ENCODE measurements at regions not wholly inside any gene's neighbourhood (a gene's known extent, or its start where the extent isn't known, plus 50 kb on each side); places are given as distances from the start of the nearest gene placed in this dataset.

- Histone ChIP-seq H3K27ac (no peak overlapping the region), H3K9me3 (no peaks in the 10 kb centered on the region), H3K36me3 (no peaks in the 10 kb centered on the region), H3K4me1 (ENCODE audit: insufficient read depth) (no peaks in the 10 kb centered on the region), H3K27me3 (no peaks in the 10 kb centered on the region), H3K4me3 (no peak overlapping the region)
- 87 to 92% (median 91%) methylated on average over 3 of the region's 3 CpGs for WGBS, 3 donors
- TF ChIP-seq CTCF (IDR thresholded peaks at IDR 0.05) (no peak), EP300 (IDR thresholded peaks at IDR 0.05) (no peak), POLR2A (IDR thresholded peaks at IDR 0.05) (no peak)
- no peak for DNase-seq
- intact Hi-C loops (cut with DNase I): no loop called here
Observed at GRCh38 chr1:98267423-98267822, 346.6 kb upstream of the DPYD start.

DNA sequence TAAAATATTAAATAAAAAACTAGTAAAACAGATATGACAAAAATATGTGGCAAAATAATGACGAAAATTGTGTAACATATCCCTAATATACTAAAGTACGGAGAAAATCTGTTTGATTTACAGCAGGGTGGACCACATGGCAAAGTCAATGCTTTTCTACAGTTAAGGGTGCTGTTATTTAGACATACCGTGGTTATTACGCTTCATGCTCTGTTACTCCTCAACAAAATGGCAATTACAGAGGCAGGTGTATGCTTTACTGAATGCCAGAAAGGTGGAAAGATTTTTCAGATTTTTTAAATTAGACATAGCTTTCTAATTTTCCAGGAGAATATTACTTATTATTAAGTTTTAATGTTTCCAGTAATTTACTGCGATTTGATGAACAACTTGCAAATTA, 343.9 kb upstream of the DPYD start:
- Histone ChIP-seq H3K4me3 (no peak overlapping the region), H3K27ac (no peak overlapping the region), H3K4me1 (ENCODE audit: insufficient read depth) (no peaks in the 10 kb centered on the region), H3K36me3 (no peaks in the 10 kb centered on the region), H3K9me3 (no peaks in the 10 kb centered on the region), H3K27me3 (no peaks in the 10 kb centered on the region)
- intact Hi-C loops (cut with DNase I): no loop called here
- 88 to 90% (median 89%) methylated on average over 5 of the region's 5 CpGs for WGBS, 3 donors
- TF ChIP-seq EP300 (IDR thresholded peaks at IDR 0.05) (no peak), CTCF (IDR thresholded peaks at IDR 0.05) (no peak), POLR2A (IDR thresholded peaks at IDR 0.05) (no peak)
- DNase-seq: no peak

- intact Hi-C loops (cut with DNase I): no loop called here
- DNase-seq: no peak
- Histone ChIP-seq H3K27ac (no peak overlapping the region), H3K27me3 (no peaks in the 10 kb centered on the region), H3K9me3 (no peaks in the 10 kb centered on the region), H3K4me1 (ENCODE audit: insufficient read depth) (no peaks in the 10 kb centered on the region), H3K4me3 (no peak overlapping the region), H3K36me3 (no peaks in the 10 kb centered on the region)
- no peak for TF ChIP-seq POLR2A (IDR thresholded peaks at IDR 0.05)
- TF ChIP-seq CTCF (IDR thresholded peaks at IDR 0.05): no peak
- no peak for TF ChIP-seq EP300 (IDR thresholded peaks at IDR 0.05)
- 83 to 90% (median 85%) methylated on average over 6 of the region's 6 CpGs for WGBS, 3 donors
Observed at GRCh38 chr1:98260839-98261238, 340.0 kb upstream of the DPYD start.

- no peaks in the 10 kb centered on the region for H3K27me3 ChIP-seq
- H3K4me1 ChIP-seq (ENCODE audit: insufficient read depth): no peaks in the 10 kb centered on the region
- no peak overlapping the region for H3K4me3 ChIP-seq
- no peaks in the 10 kb centered on the region for H3K36me3 ChIP-seq
- H3K9me3 ChIP-seq: no peaks in the 10 kb centered on the region
- intact Hi-C loops (cut with DNase I): no loop called here
- TF ChIP-seq CTCF (IDR thresholded peaks at IDR 0.05) (no peak), EP300 (IDR thresholded peaks at IDR 0.05) (no peak), POLR2A (IDR thresholded peaks at IDR 0.05) (no peak)
- H3K27ac ChIP-seq: no peak overlapping the region
- DNase-seq: no peak
- WGBS, 3 donors: 78 to 89% (median 84%) methylated on average over 1 of the region's 1 CpG
Observed at GRCh38 chr1:98260412-98260811, 339.6 kb upstream of the DPYD start.

- WGBS, 3 donors: 68 to 77% (median 70%) methylated on average over 2 of the region's 2 CpGs
- intact Hi-C loops (cut with DNase I): no loop called here
Observed at GRCh38 chr1:98256700-98257099, 335.9 kb upstream of the DPYD start.

More at GRCh38 chr1:98256700-98257099, 335.9 kb upstream of the DPYD start:
- TF ChIP-seq CTCF (IDR thresholded peaks at IDR 0.05) (no peak), POLR2A (IDR thresholded peaks at IDR 0.05) (no peak), EP300 (IDR thresholded peaks at IDR 0.05) (no peak)
- H3K36me3 ChIP-seq: no peaks in the 10 kb centered on the region
- H3K27ac ChIP-seq: no peak overlapping the region
- no peaks in the 10 kb centered on the region for H3K4me1 ChIP-seq (ENCODE audit: insufficient read depth)
- no peaks in the 10 kb centered on the region for H3K27me3 ChIP-seq
- no peak overlapping the region for H3K4me3 ChIP-seq
- no peaks in the 10 kb centered on the region for H3K9me3 ChIP-seq
- no peak for DNase-seq

Measured in ovary (tissue), 7 donors.